Islet of Langerhans (tissue), 1 donor: ENCODE measurements at regions not wholly inside any gene's neighbourhood (a gene's known extent, or its start where the extent isn't known, plus 50 kb on each side); places are given as distances from the start of the nearest gene placed in this dataset.
"Not testable (repeated sequence)": the region's sequence is repeated elsewhere in the genome, so short reads cannot be mapped to it uniquely, and the experiment has no call there.

Experiments used
- FAIRE-seq: peaks from one replicate; lab custom pipeline; 2011; peaks lifted over from hg19 to GRCh38; lab: Jason Lieb, UNC

DNA sequence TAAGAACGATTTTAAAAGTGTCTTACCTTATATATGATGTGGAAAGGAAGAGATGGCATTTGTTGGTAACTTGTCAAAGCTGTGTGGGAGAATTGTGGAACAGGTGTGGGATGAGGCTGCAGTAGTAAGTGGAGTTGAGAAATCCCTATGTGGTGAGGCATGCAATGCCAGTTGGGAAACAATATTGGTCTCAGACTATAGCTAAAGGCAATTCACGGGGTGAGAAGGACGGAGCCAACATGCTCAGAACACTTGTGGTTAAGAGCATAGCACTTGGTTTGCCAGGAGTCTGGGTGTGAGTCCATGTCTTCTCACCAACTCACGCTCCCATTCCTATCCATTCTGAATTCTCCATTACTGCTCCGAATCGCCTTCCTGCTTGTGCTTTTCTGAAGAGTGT lies 615.6 kb upstream of the ADAMTS9 start:
- no peak for FAIRE-seq

GRCh38 chr3:65291448-65292125 lies 603.8 kb upstream of the ADAMTS9 start:
- no peak for FAIRE-seq

DNA sequence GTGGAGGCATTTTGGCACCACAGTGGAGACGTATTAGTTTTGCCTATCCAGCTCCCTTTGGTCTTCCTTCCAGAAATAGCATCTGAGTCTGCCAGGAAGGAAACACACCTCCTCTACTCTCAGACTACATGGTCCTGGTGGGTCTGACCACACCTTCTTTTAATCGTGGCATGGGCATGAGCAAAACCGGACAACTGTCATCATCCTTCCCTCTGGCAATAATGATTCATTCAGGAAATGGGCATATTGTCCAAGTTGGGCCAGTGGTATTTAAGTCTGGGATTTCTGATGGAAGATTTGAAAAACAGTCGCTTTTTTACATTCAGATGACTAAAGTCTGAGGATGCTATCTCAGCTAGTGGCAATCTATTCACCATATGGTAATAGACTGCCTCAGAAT lies 601.0 kb upstream of the ADAMTS9 start:
- FAIRE-seq, result no peak

- no peak for FAIRE-seq
Observed at GRCh38 chr3:65285956-65286355, 598.2 kb upstream of the ADAMTS9 start.

- no peak for FAIRE-seq
Observed at GRCh38 chr3:65284961-65285360, 597.2 kb upstream of the ADAMTS9 start.

GRCh38 chr3:65284546-65284945 lies 596.7 kb upstream of the ADAMTS9 start:
- no peak for FAIRE-seq

- no peak for FAIRE-seq
Observed at GRCh38 chr3:65279225-65279782, 591.5 kb upstream of the ADAMTS9 start.

- FAIRE-seq, result no peak
Observed at GRCh38 chr3:65277798-65278197, 590.0 kb upstream of the ADAMTS9 start.

GRCh38 chr3:65276551-65276950 lies 588.8 kb upstream of the ADAMTS9 start:
- no peak for FAIRE-seq

GRCh38 chr3:65268426-65268825 lies 580.6 kb upstream of the ADAMTS9 start:
- FAIRE-seq, result no peak

- FAIRE-seq, result no peak
Observed at GRCh38 chr3:65265942-65266590, 578.3 kb upstream of the ADAMTS9 start.

GRCh38 chr3:65265511-65265910 lies 577.7 kb upstream of the ADAMTS9 start:
- FAIRE-seq, result no peak

- no peak for FAIRE-seq
Observed at GRCh38 chr3:65262548-65262947, 574.7 kb upstream of the ADAMTS9 start.

- FAIRE-seq, result no peak
Observed at GRCh38 chr3:65259946-65260345, 572.1 kb upstream of the ADAMTS9 start.

GRCh38 chr3:65252914-65253313 lies 565.1 kb upstream of the ADAMTS9 start:
- not testable (repeated sequence) for FAIRE-seq

- no peak for FAIRE-seq
Observed at GRCh38 chr3:65252266-65252665, 564.5 kb upstream of the ADAMTS9 start.

- FAIRE-seq, result no peak
Observed at GRCh38 chr3:65251375-65251774, 563.6 kb upstream of the ADAMTS9 start.

- FAIRE-seq, result no peak
Observed at GRCh38 chr3:65246561-65246960, 558.8 kb upstream of the ADAMTS9 start.

GRCh38 chr3:65245133-65246063 lies 557.6 kb upstream of the ADAMTS9 start:
- FAIRE-seq, result peak; percentile 17

DNA sequence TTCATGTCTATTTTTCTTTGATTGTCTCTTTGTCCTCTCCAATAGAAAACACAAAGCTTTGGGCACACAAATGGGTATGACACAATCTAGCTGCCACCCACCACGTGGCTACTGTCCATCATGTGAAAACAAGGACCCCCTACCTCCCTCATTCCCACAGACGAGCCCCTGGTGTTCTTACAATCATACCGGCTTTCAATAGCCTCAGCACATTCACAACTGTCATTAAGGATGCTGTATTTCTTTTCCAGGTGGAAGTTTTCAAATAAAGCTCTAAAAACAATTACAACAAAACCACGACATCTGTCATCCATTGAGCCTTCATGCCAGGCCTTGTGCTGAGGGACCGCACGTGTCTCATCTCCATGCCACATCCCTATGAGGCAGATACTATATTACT lies 552.6 kb upstream of the ADAMTS9 start:
- FAIRE-seq, result no peak

- no peak for FAIRE-seq
Observed at GRCh38 chr3:65238652-65239051, 550.9 kb upstream of the ADAMTS9 start.

- no peak for FAIRE-seq
Observed at GRCh38 chr3:65234499-65234898, 546.7 kb upstream of the ADAMTS9 start.

GRCh38 chr3:65233561-65233960 lies 545.8 kb upstream of the ADAMTS9 start:
- no peak for FAIRE-seq
